ENCODE measurements at regions not wholly inside any gene's neighbourhood (a gene's known extent, or its start where the extent isn't known, plus 50 kb on each side); places are given as distances from the start of the nearest gene placed in this dataset.
A peak's percentile ranks its signal among the peaks of the same experiment; 100 is the strongest.

DNA sequence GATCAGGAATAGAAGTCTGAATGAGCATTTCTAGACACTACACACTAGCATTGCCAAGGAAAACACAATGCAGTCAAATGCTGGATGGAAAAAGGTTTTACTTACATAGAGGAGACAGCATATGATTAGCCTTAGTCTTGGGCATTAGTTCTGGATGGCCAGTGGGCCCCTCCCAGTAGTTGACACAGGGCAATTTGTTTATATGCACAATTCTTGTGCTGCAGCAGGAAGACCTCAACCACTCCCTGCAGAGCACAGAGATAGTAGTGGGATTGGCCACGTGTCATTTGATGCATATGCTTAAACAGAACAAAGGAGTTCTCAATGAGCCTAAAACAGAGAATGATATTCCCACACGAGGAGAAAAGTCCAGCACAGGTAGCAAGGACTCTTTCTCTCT is 1496.2 kb upstream of the CDH6 start:
- no peak for DNase-seq (ENCODE audit: low spot score)

GRCh38 chr5:29672678-29673077 is 1520.8 kb upstream of the CDH6 start:
- DNase-seq (ENCODE audit: low spot score): no peak

DNA sequence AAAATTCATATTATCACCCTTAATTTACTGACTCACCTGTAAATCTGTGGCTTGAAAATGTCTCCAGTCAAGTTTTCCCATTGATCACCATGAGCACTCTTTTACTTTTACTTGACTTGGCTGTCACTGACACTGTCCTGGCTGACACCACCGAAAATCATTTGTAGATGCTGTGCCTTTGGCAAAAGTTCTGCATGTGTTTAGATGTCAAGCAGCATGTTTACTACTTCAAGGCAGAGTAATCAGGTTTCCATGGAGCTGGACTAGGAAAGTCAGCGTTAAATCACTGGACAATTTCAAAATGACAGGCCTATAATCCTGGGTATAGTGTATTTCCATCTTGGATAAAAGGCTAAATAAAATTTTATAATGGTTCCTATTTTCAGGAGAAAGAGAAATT is 1530.6 kb upstream of the CDH6 start:
- no peak for DNase-seq (ENCODE audit: low spot score)

- DNase-seq (ENCODE audit: low spot score): no peak
Observed at GRCh38 chr5:29654954-29655353, 1538.5 kb upstream of the CDH6 start.

- no peak for DNase-seq (ENCODE audit: low spot score)
Observed at GRCh38 chr5:29649321-29649720, 1544.2 kb upstream of the CDH6 start.

DNA sequence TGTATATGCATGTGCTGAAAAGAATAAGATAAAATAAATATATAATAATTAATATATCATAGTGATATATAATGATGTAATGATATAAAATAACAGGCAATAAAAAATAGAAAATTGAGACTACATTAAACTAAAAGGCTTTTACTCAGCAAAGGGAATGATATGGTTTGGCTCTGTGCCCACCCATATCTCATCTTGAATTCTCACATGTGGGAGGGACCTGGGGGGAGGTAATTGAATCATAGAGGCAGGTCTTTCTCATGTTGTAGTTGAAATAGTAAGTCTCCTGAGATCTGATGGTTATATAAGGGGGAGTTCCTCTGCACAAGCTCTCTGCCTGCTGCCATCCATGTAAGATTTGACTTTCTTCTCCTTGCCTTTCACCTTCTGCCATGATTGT is 1550.9 kb upstream of the CDH6 start:
- DNase-seq (ENCODE audit: low spot score): no peak

GRCh38 chr5:29614206-29614605 is 1579.3 kb upstream of the CDH6 start:
- peak; percentile 6 for DNase-seq (ENCODE audit: low spot score)

DNA sequence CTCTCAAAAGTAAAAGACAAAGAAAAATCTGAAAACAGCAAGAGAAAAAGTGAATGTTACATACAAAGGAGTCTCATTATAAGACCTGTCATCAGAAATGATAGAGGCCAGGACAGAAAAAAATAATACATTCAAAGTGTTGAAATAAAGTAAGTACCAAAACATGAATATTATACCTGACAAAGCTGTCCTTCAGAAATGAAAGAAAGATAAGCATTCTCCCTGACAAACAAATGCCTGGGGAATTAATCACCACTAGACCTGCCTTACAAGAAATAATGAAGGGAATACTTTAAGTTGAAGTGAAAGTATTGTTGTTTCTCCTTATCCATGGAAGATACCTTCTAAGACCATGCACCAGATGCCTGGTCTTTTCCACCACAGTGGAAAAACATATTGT is 1605.2 kb upstream of the CDH6 start:
- DNase-seq (ENCODE audit: low spot score): no peak

GRCh38 chr5:29587832-29588231 is 1605.7 kb upstream of the CDH6 start:
- DNase-seq (ENCODE audit: low spot score): no peak

- no peak for DNase-seq (ENCODE audit: low spot score)
Observed at GRCh38 chr5:29568028-29568427, 1625.5 kb upstream of the CDH6 start.

GRCh38 chr5:29561564-29561963 is 1631.9 kb upstream of the CDH6 start:
- DNase-seq (ENCODE audit: low spot score): no peak

DNA sequence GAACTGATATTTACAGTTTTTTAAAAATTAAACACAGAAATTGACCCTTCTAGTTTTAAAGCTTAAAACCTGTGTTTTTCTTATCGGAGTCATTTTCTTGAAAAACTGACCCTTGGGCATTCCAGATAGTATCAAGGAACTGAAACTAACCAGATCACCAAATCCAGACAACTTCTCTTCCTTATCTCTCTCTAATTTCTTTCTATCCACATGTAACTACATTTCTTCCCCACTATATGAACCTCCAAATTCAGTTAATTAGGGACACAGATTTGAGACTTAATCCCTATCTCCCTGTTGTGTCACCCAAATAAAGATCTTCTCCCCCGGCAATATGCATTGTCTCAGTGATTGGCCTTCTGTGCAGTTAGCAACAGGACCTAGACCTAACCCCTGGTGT is 1643.0 kb upstream of the CDH6 start:
- DNase-seq (ENCODE audit: low spot score): no peak

- no peak for DNase-seq (ENCODE audit: low spot score)
Observed at GRCh38 chr5:29548262-29548661, 1645.2 kb upstream of the CDH6 start.

DNA sequence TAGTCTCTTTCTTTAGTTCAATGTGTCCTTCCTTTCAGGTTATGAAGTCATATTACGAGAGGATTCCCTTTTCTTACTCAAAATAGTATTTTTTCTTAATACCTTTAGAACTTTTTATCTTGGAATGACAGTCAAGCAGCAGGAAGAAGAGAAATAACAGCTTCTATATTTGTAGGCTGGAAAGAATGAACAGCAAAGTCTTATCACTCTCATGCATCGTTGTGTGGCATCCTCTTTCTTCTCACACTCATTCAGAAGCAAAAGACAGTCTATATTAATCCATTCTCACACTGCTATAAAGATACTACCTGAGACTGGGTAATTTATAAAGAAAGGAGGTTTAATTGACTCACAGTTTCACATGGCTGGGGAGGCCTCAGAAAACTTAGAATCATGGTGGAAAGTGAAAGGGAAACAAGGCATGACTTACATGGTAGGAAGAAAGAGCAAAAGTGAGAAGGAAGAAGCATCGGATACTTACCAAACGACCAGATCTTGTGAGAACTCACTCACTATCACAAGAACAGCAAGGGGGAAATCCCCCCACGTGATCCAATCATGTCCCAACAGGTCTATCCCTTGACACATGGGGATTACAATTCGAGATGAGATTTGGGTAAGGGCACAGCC is 1646.1 kb upstream of the CDH6 start:
- no peak for DNase-seq (ENCODE audit: low spot score)

GRCh38 chr5:29543501-29543900 is 1650.0 kb upstream of the CDH6 start:
- no peak for DNase-seq (ENCODE audit: low spot score)

DNA sequence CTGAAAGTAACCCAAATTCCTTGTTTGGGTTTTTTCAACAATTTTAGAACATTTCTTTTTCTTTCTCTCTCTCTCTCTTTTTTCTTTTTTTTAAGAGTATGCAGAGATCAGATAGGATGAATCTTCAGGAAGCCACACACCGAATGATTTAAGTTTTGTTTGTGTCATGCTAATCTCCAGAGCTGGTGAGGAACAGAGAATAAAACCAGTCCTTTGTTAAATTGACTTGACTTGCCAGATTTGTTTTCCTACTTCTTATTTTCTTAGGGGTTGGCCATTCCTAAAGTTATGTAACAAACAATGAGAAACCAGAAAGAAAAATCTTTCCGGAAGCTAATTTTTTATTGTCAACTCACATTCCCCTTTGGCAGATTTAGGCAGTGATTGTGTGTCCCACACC is 1669.3 kb upstream of the CDH6 start:
- no peak for DNase-seq (ENCODE audit: low spot score)

GRCh38 chr5:29518176-29518575 is 1675.3 kb upstream of the CDH6 start:
- DNase-seq (ENCODE audit: low spot score): no peak

GRCh38 chr5:29516224-29516623 is 1677.3 kb upstream of the CDH6 start:
- DNase-seq (ENCODE audit: low spot score): no peak

DNA sequence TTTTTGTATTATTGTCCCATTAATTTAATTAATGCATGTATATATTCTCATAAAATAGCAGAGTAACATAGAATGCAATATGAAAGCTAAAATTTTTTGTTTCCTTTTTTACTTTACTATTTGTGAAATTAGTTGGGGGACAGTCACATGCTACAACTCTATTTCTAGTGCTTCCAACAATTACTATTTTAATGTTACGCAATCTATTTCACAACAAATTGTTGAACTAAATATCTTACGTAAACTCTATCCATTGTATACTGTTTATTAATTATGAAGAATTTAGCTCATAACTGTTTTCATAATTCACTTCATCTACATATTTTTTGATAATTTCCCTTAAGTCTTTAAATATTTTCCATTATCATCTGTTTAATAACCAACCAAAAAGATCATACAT is 1685.4 kb upstream of the CDH6 start:
- DNase-seq (ENCODE audit: low spot score): no peak

- no peak for DNase-seq (ENCODE audit: low spot score)
Observed at GRCh38 chr5:29504411-29504810, 1689.1 kb upstream of the CDH6 start.

DNA sequence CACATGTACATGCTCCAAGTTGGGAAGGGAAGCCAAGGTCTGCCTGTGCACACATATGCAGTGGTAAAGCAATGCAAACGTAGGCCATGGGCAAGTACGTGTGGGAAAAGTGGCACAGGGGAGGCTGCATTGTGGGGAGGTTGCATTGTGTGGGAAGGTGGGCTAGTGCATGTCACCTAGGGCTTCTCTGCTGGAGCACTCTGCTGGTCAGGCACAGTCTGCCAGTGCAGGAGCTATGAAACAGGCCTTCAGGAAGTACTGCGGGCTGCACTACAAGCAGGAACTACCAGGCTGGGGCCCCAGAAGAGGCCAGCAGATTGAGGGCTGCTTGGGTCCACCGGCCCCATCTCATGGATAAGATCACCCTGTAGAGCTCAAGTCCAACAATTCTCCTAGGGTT is 1694.6 kb upstream of the CDH6 start:
- no peak for DNase-seq (ENCODE audit: low spot score)

DNA sequence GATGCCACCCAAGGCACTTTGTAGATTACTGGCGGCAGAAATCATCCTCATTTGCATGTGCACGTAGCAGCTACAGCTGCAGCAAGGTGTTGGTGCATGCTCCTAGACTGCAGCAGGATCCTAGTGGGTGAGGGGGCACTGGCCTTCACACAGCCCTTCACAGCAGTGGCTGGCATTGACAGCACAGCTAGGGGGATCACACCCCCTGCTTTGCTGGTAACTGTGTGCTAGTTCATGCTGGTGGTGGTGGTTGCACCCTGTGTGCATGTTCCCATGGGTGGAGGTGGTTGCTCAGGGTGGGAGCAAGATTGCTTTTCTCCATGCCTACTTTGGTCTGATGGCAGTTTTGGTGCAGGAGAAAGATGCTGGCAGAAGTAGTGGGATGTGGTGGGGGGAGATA is 1695.1 kb upstream of the CDH6 start:
- no peak for DNase-seq (ENCODE audit: low spot score)

DNA sequence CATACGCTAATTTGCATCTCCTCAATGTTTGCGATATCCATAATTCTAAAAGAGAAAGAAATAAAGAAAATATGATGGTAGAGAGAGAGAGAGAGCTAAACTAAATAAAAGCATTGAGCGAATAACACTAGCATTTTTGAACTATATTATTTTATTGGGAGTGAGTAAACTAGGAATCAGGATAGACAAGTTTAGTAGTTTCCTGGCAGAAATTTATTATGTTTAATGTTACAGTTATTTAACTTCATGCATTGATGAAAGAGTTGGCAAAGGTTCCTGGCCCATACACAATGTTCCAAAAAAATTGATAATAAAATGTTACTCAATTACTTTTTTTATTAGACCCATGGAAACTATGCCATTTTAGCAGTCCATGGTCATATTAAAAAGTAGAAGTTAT is 1708.2 kb upstream of the CDH6 start:
- no peak for DNase-seq (ENCODE audit: low spot score)

DNA sequence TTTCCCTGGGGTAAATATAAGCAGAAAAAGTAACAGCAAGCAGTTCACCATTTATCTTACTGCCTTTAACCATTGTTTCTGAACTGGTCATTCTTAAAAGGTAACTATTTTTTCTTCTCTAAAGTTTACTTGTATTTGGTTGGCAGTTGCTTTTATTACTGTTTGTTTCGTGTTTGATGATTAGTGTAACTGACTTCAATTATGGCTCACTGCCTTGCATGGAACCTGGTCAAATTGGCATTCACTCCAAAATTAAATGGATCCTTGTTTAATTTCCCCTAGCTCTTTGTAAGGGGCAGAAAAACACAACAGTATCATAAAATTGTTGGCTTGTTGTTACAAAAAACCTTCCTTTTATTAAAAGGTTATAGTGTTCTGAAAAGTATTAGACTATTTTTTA is 1723.9 kb upstream of the CDH6 start:
- DNase-seq (ENCODE audit: low spot score): no peak

- DNase-seq (ENCODE audit: low spot score): no peak
Observed at GRCh38 chr5:29462241-29462640, 1731.2 kb upstream of the CDH6 start.

Measured in A172 (cell line).